ENCODE measurements at regions not wholly inside any gene's neighbourhood (a gene's known extent, or its start where the extent isn't known, plus 50 kb on each side); places are given as distances from the start of the nearest gene placed in this dataset.
"Not testable (repeated sequence)": the region's sequence is repeated elsewhere in the genome, so short reads cannot be mapped to it uniquely, and the experiment has no call there.

DNA sequence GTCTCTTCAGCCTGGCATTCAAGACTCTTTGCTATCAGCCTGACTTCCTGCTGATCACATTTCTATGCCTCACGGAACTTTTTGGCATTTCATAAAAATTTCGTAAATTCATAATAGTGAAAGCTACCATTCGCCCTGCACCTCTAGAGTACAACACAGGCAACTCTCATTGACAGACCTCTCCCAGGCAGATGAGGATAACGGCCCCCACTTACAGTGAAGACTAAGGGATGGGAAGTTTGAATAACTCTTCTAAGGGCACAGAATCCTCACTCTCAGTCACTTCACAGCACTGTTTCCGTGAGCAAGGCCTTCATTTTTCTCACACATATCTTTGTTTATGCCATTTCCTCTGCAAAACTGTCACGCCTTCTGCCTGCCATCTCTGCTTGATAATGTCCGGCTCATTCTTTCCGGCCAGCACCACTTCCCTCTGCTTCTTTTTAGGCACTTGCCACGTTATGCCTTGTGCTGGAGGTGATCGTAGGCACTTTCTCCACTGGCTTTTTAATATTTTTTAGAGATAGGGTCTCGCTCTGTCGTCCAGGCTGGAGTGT lies 224.1 kb upstream of the HES1 start:
- Histone ChIP-seq H3K27ac (no peak overlapping the region), H3K4me2 (no peak overlapping the region), H3K9ac (no peak overlapping the region), H3K27me3 (peaks cover 0 to 5% (median 0%) of the 10 kb centered on the region in 11 experiments; a peak in 3 of 22 replicates), H3K4me3 (no peak overlapping the region), H3K36me3 (no peaks in the 10 kb centered on the region), H3K4me1 (peaks cover 0 to 11% (median 4%) of the 10 kb centered on the region in 10 experiments; a peak in 7 of 20 replicates), H3K9me3 (replicated peaks in 1 of 11) (peaks cover 9 to 19% (median 16%) of the 10 kb centered on the region in 11 experiments; a peak in 21 of 22 replicates), H4K20me1 (no peaks in the 10 kb centered on the region; a peak in 1 of 22 replicates)
- TF ChIP-seq Cebpa-rat (IDR thresholded peaks at IDR 0.05), result no peak

DNA sequence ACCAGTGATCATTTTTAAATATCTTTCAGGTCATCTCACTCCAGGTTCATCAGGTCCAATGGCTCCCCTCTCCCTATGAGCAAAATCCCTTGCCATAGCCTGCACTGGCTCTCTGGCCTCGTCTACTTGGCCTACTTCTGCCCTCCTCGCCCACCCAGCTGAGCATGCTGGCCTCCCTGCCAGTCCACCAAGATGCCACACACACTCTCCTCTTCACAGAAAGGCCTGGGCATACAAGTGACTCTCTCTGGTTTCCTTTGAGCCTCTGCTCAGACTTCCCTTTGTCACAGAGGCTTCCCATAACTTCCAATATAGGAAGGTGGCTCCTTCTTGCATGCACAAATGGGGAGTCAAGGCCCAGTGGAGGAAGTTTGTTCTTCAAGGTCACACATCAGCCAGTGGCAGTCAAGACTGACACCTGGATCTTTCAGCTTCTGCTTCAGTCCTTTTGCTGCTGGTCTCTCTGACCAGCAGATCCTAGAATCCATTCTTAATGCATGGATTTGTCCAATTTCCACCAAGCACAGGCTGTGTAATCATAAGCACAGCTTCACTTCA lies 223.2 kb upstream of the HES1 start:
- H3K27me3 ChIP-seq, result peaks cover 0 to 3% (median 0%) of the 10 kb centered on the region in 11 experiments; a peak in 3 of 22 replicates
- no peak overlapping the region for H3K9ac ChIP-seq
- no peak overlapping the region for H3K4me3 ChIP-seq
- peaks cover 9 to 17% (median 13%) of the 10 kb centered on the region in 11 experiments; a peak in 21 of 22 replicates for H3K9me3 ChIP-seq (replicated peaks in 1 of 11)
- H3K36me3 ChIP-seq, result no peaks in the 10 kb centered on the region
- no peaks in the 10 kb centered on the region; a peak in 1 of 22 replicates for H4K20me1 ChIP-seq
- TF ChIP-seq Cebpa-rat (IDR thresholded peaks at IDR 0.05), result no peak
- no peak overlapping the region for H3K27ac ChIP-seq
- peaks cover 0 to 11% (median 4%) of the 10 kb centered on the region in 10 experiments; a peak in 8 of 20 replicates for H3K4me1 ChIP-seq
- H3K4me2 ChIP-seq, result no peak overlapping the region

DNA sequence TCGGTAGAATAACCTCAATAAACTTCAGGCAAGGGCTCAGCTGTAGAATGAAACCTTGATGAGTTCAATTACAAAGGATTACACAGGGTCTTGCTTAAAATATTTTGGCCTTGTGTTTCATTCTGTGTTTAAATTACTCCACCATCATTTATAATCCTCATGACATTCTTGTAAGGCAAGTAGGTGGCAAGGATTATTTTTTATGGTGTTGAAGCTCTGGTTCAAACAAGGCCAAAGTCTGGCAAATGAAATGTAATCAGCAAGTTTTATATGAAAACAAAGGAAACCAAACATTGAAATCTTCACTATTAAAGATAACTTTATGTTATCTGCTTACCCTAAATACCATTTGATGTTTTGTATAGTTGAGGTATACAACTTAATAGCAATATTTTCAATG lies 221.3 kb upstream of the HES1 start:
- no peak overlapping the region for H3K9ac ChIP-seq
- H3K4me1 ChIP-seq, result peaks cover 0 to 11% (median 6%) of the 10 kb centered on the region in 10 experiments; a peak in 8 of 20 replicates
- H4K20me1 ChIP-seq, result no peaks in the 10 kb centered on the region; a peak in 1 of 22 replicates
- H3K36me3 ChIP-seq, result no peaks in the 10 kb centered on the region
- H3K4me3 ChIP-seq, result no peak overlapping the region
- H3K4me2 ChIP-seq, result no peak overlapping the region
- no peaks in the 10 kb centered on the region for H3K9me3 ChIP-seq (replicated peaks in 1 of 11)
- H3K27ac ChIP-seq, result no peak overlapping the region
- no peak for TF ChIP-seq Cebpa-rat (IDR thresholded peaks at IDR 0.05)
- no peaks in the 10 kb centered on the region; a peak in 1 of 22 replicates for H3K27me3 ChIP-seq

DNA sequence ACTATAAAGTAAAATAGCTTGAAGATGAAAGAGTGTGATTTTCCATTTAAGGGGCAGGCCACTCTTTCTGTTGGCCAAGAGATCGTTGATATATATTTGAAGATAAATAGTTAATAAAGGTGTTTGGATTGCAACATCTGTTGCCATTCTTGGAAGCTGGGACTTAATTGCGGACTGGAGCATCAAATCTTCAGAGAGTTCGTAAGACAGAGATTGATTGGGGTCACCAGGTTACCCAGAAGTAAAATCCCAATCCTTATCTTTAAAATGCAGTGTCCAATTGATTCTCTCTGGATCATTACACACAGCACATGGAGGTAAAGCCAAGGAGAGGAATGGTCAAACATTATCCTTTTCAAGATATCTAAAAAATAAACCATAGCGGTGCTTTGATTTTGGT lies 220.8 kb upstream of the HES1 start:
- Histone ChIP-seq H4K20me1 (no peaks in the 10 kb centered on the region; a peak in 1 of 22 replicates), H3K27ac (no peak overlapping the region), H3K36me3 (no peaks in the 10 kb centered on the region), H3K4me3 (no peak overlapping the region), H3K9me3 (replicated peaks in 1 of 11) (0 out of 22 replicates have a peak, but pooled peaks cover 0 to 4% (median 0%) of the 10 kb centered on the region in 11 experiments), H3K4me1 (peaks cover 0 to 11% (median 6%) of the 10 kb centered on the region in 10 experiments; a peak in 8 of 20 replicates), H3K4me2 (no peak overlapping the region), H3K27me3 (no peaks in the 10 kb centered on the region), H3K9ac (no peak overlapping the region)
- 0 out of 22 replicates have a peak, but pooled peaks of 1 of the 11 experiments have one; percentile 15 for TF ChIP-seq Cebpa-rat (IDR thresholded peaks at IDR 0.05)

DNA sequence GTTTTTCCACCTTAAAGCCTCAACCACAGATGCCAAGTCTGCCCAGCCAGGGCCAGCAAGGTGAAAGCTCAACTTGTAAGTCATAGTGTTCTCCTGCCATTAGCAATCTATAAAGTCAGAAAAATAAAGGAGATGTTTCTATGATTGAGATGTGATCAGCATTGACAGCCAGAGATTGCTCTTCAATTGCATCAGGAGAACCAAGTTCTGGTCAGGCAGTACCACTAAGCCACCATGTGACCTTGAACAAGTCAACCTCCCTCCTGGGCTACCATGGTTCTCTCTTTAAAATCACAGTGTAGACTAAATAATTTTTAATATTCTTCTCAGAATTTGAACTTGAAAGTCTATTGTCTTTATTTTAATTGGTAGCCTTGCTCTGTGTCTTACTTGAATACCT lies 220.3 kb upstream of the HES1 start:
- no peak overlapping the region for H3K4me3 ChIP-seq
- TF ChIP-seq Cebpa-rat (IDR thresholded peaks at IDR 0.05), result no peak
- peaks cover 0 to 8% (median under 1%) of the 10 kb centered on the region in 11 experiments; a peak in 4 of 22 replicates for H3K9me3 ChIP-seq (replicated peaks in 1 of 11)
- no peaks in the 10 kb centered on the region; a peak in 1 of 22 replicates for H4K20me1 ChIP-seq
- no peaks in the 10 kb centered on the region for H3K36me3 ChIP-seq
- no peak overlapping the region for H3K4me2 ChIP-seq
- H3K27ac ChIP-seq, result no peak overlapping the region
- H3K27me3 ChIP-seq, result no peaks in the 10 kb centered on the region
- H3K4me1 ChIP-seq, result peaks cover 0 to 11% (median 6%) of the 10 kb centered on the region in 10 experiments; a peak in 8 of 20 replicates
- no peak overlapping the region for H3K9ac ChIP-seq

DNA sequence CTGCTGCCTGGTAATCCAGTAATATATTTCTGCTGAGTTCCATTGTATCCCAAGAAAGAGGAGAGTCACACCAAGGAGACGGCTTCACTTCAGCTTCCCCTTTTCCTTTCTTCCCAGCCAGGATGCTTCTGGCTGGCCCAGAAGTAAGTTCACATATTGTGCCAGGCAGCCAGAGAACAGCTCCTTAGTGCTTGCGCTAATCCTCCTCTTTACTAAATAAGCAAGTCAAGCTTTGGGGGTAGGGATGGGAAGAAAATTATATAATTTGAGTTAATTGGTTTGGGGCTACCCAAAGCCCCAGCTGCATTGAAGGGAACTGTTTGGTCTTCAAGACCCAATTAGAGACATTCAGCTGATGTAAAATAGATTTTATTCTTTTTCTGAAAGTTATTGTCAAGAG lies 218.8 kb upstream of the HES1 start:
- H3K9me3 ChIP-seq (replicated peaks in 1 of 11), result peaks cover 0 to 15% (median 7%) of the 10 kb centered on the region in 11 experiments; a peak in 10 of 22 replicates
- H3K36me3 ChIP-seq, result no peaks in the 10 kb centered on the region
- H3K4me1 ChIP-seq, result peaks cover 0 to 5% (median 0%) of the 10 kb centered on the region in 10 experiments; a peak in 1 of 20 replicates
- TF ChIP-seq Cebpa-rat (IDR thresholded peaks at IDR 0.05), result no peak
- H3K27ac ChIP-seq, result no peak overlapping the region
- no peaks in the 10 kb centered on the region for H3K27me3 ChIP-seq
- no peaks in the 10 kb centered on the region for H4K20me1 ChIP-seq
- H3K9ac ChIP-seq, result no peak overlapping the region
- H3K4me2 ChIP-seq, result no peak overlapping the region
- no peak overlapping the region for H3K4me3 ChIP-seq

DNA sequence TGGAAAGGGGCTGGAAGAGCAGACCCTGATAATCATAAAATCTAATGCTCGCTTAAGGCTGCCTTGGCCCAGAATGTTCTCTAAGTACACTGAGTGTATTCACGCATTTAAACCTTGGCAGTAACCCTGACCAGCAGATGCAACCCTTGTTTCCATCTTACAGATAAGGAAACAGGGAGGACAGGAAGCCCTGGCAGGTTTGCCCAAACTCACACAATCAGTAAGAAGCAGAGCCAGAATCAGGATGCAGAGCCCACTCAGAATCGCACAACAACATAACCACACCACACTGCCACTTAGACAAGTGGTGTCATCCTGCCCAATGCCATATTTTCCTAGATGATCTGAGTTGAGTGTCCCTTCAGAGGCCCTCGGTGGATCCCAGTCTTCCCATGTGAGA lies 214.5 kb upstream of the HES1 start:
- no peak for TF ChIP-seq Cebpa-rat (IDR thresholded peaks at IDR 0.05)
- H3K9ac ChIP-seq, result no peak overlapping the region

DNA sequence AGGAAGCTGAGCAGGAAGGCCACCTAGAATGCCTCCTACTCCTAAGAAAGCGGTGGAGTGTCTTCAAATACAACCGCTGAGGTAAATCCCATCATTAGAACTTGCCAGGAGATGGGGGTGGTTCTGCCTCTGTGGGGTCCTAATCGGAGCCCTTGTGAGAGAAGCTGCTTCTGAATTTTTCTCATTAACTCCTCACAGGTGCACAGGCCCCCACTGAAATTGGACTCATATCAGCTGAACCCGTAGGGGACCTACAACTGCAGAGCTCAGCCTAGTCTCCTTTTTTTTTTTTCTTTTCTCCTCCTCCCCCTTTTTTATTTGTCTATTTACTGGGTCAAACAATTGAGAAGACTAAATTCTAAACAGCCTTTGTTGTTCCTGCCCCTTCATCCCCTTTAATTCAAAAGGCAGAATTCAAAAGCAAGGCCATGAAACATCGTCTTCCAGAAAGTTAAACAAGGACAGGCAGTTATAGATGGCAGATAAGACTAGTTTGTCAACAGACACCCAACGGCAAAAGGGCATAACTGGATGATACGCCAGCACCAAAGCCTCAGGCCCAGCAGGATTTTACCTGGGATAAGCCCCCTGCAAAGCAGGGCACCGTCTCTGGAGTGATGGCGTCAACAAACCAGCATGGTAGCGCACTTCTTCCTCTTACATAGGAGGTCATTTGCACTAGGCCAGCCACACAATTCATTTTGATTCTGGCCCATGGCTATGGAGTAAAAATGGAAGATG lies 213.7 kb upstream of the HES1 start:
- Histone ChIP-seq H3K4me2 (no peak overlapping the region), H3K27me3 (no peaks in the 10 kb centered on the region), H4K20me1 (no peaks in the 10 kb centered on the region), H3K36me3 (no peaks in the 10 kb centered on the region), H3K9me3 (replicated peaks in 1 of 11) (peaks cover 15 to 54% (median 33%) of the 10 kb centered on the region in 11 experiments), H3K4me3 (no peak overlapping the region), H3K9ac (no peak overlapping the region), H3K4me1 (peaks cover 0 to 5% (median 0%) of the 10 kb centered on the region in 10 experiments; a peak in 2 of 20 replicates), H3K27ac (no peak overlapping the region)
- TF ChIP-seq Cebpa-rat (IDR thresholded peaks at IDR 0.05), result no peak

More for the DNA sequence above, 214.5 kb upstream of the HES1 start:
- no peak overlapping the region for H3K4me3 ChIP-seq
- H3K4me2 ChIP-seq, result no peak overlapping the region
- peaks cover 15 to 54% (median 33%) of the 10 kb centered on the region in 11 experiments for H3K9me3 ChIP-seq (replicated peaks in 1 of 11)
- H3K27ac ChIP-seq, result no peak overlapping the region
- H3K27me3 ChIP-seq, result no peaks in the 10 kb centered on the region
- no peaks in the 10 kb centered on the region for H4K20me1 ChIP-seq
- H3K36me3 ChIP-seq, result no peaks in the 10 kb centered on the region
- peaks cover 0 to 5% (median 0%) of the 10 kb centered on the region in 10 experiments; a peak in 2 of 20 replicates for H3K4me1 ChIP-seq

DNA sequence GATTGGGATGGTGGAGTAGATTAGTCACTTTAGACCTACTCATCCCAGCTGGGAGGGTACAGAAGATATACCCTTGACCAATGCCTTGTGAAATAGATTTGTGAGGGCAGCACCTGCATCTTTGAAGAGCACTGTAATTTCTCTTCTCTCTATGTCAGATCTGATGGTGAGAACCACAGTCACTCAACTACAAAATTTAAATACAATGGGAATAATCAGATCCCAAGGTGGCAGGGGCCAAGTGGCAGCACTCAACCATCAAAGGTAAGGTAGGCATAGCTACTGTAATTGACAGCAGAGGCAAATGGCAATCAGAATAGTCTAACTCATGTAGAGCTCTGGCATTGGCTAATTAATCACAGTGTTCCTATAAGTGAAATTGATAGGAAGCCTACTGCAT lies 212.0 kb upstream of the HES1 start:
- not testable (repeated sequence) for H3K27ac ChIP-seq, H3K4me1 ChIP-seq, H3K4me3 ChIP-seq, H3K27me3 ChIP-seq, H4K20me1 ChIP-seq, H3K4me2 ChIP-seq, H3K36me3 ChIP-seq, H3K9ac ChIP-seq
- peaks cover 15 to 54% (median 33%) of the 10 kb centered on the region in 11 experiments for H3K9me3 ChIP-seq (replicated peaks in 1 of 11)

DNA sequence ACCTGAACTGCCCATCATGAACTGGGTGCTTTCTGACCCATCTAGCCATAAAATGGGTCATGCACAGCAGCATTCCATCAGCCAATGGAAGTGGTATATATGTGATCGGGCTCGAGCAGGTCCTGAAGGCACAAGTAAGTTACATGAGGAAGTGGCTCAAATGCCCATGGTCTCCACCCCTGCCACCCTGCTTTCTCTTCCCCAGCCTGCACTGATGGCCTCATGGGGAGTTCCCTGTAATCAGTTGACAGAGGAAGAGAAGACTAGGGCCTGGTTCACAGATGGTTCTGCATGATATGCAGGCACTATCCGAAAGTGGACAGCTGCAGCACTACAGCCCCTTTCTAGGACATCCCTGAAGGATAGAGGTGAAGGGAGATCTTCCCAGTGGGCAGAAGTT lies 209.9 kb upstream of the HES1 start:
- not testable (repeated sequence) for H3K27ac ChIP-seq, H3K36me3 ChIP-seq, H3K27me3 ChIP-seq, H3K4me1 ChIP-seq, H3K4me3 ChIP-seq, H3K9ac ChIP-seq, H4K20me1 ChIP-seq
- 0 out of 22 replicates have a peak overlapping the region, but pooled peaks of 2 of the 11 experiments have one; percentile 15 to 19 for H3K4me2 ChIP-seq
- peaks cover 15 to 44% (median 33%) of the 10 kb centered on the region in 11 experiments for H3K9me3 ChIP-seq (replicated peaks in 1 of 11)

DNA sequence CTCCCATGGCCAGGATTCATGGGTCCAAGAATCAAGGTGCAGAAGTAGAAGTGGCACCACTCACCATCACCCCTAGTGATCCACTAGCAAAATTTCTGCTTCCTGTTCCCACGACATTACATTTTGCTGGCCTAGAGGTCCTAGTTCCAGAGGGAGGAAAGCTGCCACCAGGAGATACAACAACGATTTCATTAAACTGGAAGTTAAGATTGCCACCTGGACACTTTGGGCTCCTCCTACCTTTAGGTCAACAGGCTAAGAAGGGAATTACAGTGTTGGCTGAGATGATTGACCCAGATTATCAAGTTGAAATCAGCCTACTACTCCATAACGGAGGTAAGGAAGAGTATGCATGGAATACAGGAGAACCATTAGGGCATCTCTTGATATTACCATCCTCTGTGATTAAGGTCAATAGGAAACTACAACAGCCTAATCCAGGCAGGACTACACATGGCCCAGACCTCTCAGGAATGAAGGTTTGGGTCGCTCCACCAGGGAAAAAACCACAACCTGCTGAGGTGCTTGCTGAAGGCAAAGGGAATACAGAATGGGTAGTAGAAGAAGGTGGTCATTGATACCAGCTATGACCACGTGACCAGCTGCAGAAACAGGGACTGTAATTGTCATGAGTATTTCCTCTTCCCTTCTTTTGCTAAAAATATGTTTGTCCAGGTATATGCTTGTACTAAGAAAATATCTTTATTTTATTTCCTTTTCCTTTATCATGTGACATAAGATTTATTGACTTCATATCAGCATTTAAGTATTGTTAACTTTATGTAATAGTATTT lies 208.3 kb upstream of the HES1 start:
- H3K27ac ChIP-seq, H3K4me2 ChIP-seq, H4K20me1 ChIP-seq, H3K4me3 ChIP-seq, H3K36me3 ChIP-seq, H3K4me1 ChIP-seq, H3K27me3 ChIP-seq, H3K9ac ChIP-seq: not testable (repeated sequence)
- H3K9me3 ChIP-seq (replicated peaks in 1 of 11), result peaks cover 15 to 34% (median 25%) of the 10 kb centered on the region in 11 experiments

Measured in BLaER1 treated with 17β-estradiol and CSF1 and Interleukin-3, amounts not matched to agents 10 nM and 100 nM (cell line).